ENCODE measurements at regions not wholly inside any gene's neighbourhood (a gene's known extent, or its start where the extent isn't known, plus 50 kb on each side); places are given as distances from the start of the nearest gene placed in this dataset.

DNA sequence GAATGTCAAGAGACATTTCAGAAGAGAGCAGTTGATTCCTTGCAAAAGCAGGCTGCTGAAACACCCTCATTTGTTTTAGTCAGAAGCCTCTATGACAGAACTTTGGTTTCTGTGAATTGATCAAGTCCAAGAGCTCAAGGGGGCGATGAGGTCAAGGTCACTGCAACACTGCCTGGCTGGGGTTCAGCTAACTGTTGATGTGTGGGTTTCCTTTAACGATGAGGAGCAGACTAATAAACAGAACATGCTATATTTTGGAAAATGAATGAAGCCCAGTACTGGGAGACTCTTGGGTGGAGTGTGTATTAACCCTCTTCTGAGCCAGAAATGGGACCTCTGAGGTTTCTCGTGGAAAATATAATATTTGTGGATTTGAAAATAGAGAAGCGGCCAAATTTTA is 109.3 kb downstream of the ZC3H11B start:
- TF ChIP-seq, protein P1, sequence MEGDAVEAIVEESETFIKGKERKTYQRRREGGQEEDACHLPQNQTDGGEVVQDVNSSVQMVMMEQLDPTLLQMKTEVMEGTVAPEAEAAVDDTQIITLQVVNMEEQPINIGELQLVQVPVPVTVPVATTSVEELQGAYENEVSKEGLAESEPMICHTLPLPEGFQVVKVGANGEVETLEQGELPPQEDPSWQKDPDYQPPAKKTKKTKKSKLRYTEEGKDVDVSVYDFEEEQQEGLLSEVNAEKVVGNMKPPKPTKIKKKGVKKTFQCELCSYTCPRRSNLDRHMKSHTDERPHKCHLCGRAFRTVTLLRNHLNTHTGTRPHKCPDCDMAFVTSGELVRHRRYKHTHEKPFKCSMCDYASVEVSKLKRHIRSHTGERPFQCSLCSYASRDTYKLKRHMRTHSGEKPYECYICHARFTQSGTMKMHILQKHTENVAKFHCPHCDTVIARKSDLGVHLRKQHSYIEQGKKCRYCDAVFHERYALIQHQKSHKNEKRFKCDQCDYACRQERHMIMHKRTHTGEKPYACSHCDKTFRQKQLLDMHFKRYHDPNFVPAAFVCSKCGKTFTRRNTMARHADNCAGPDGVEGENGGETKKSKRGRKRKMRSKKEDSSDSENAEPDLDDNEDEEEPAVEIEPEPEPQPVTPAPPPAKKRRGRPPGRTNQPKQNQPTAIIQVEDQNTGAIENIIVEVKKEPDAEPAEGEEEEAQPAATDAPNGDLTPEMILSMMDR (IDR thresholded peaks at IDR 0.05) = no peak
- intact Hi-C loops (cut with DNase I) = no loop called here
- no peak for DNase-seq

DNA sequence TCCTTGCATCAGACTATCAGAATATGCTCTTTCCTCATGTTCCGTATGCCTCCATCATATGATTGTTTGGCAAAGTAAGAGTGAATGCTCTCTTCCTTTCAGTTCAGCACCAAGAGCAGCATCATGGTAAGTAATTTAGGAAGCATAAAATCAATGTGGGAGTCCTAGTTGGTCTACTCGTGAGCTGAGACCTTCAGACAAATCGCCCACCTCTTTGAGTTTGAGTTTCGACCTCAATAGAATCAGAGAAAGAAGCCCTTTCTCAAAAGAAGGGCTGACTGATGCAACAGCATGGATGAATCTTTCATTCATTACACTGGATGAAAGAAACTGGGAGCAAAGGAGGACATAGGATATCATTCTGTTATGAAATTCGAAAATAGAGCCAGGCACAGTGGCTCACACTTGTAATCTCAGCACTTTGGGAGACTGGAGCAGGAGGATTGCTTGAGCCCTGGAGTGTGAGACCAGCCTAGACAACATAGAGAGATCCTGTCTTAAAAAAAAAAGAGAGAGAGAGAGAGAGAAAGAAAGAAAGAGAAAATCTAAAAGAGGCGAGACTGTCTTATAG is 112.5 kb downstream of the ZC3H11B start:
- no peak overlapping the region for H3K27ac ChIP-seq
- H3K9me3 ChIP-seq = no peaks in the 10 kb centered on the region
- TF ChIP-seq, protein P1 (IDR thresholded peaks at IDR 0.05) = no peak
- no peak overlapping the region for H3K9ac ChIP-seq (ENCODE audit: low read depth in 2 of 2, low read length in 2 of 2)
- no peaks in the 10 kb centered on the region for H3K36me3 ChIP-seq
- DNase-seq = no peak
- no peak overlapping the region for H3K4me3 ChIP-seq
- H3K27me3 ChIP-seq = no peaks in the 10 kb centered on the region
- H3K4me1 ChIP-seq = no peaks in the 10 kb centered on the region
- intact Hi-C loops (cut with DNase I) = no loop called here

More for the DNA sequence above, 109.3 kb downstream of the ZC3H11B start:
- H3K36me3 ChIP-seq = no peaks in the 10 kb centered on the region
- no peaks in the 10 kb centered on the region for H3K4me1 ChIP-seq
- no peaks in the 10 kb centered on the region for H3K9me3 ChIP-seq
- H3K27me3 ChIP-seq = no peaks in the 10 kb centered on the region
- no peak overlapping the region for H3K9ac ChIP-seq (ENCODE audit: low read depth in 2 of 2, low read length in 2 of 2)
- H3K27ac ChIP-seq = no peak overlapping the region
- no peak overlapping the region for H3K4me3 ChIP-seq

DNA sequence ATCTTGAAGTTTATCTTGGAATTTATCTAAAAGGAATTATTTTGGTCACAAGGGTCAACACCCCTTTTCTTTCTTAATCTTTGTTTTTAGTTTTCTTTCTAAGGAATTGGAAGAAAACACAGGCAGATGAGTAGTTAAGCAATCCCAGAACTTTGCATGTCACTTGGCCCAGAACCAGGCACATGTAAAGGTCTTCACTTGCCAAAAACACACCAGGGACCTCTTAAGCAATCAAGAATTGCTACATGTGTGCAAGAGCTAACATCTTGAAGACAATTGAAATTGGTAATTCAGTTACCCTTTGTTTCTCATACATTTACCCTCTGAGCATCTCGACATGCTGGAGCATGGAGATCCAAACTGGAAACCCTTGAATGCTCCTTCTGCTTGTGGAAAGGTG is 114.2 kb downstream of the ZC3H11B start:
- TF ChIP-seq, protein P1 (IDR thresholded peaks at IDR 0.05) = no peak
- Histone ChIP-seq H3K4me3 (no peak overlapping the region), H3K27ac (no peak overlapping the region), H3K9me3 (no peaks in the 10 kb centered on the region), H3K4me1 (no peaks in the 10 kb centered on the region), H3K36me3 (no peaks in the 10 kb centered on the region), H3K27me3 (no peaks in the 10 kb centered on the region), H3K9ac (ENCODE audit: low read depth in 2 of 2, low read length in 2 of 2) (no peak overlapping the region)
- DNase-seq = peak; percentile 19
- intact Hi-C loops (cut with DNase I) = no loop called here

DNA sequence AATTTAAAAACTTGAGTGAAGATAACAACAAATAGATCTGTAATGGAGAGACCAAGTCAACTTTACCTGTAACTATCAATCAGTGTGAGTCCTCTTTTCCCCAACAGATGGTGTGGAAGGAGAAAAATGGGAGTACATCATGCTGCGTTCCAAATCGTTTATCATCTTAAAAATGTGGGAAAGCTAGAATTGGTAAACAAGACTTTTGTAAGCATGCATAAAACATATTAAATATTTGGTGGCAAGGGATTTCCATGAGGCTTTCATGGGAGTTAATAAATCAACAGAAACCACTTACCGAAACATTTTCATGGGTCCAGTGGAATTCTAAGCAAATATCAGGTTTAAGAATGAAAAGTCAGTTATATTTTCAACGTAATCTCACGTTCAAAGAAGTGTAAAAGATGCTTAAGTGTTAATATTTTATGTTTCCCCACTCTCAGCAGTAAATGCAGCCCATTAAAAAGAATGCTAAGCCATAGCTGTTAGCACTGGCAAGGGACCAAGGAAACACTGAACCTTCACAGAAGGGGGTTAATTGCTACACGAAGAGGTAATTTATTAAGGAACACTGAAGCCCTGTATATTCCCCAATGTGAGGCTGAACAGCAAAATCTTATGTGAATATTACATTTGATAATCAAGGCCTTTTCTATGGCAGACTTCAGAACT is 117.0 kb downstream of the ZC3H11B start:
- no peak overlapping the region for H3K9ac ChIP-seq (ENCODE audit: low read depth in 2 of 2, low read length in 2 of 2)
- DNase-seq = no peak

DNA sequence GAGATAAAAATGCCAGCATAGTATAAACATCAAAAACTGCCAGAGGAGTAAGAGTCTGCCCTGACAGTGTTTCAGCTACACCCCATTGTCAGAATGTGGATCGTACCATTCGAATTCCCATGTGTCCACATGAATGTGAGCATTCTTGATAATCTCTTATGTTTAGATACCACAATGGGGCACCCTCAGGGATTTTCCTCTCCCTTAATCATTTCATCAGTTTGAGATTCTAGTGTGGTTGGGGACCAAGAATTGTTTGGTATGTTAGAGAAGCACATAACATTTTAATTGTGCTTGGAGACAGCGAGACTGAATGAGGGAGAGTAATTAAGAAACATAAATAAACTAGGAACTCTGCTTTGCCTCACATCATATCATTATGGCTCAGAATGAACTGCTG is 120.2 kb downstream of the ZC3H11B start:
- Histone ChIP-seq H3K27ac (no peak overlapping the region), H3K4me3 (no peak overlapping the region), H3K27me3 (no peaks in the 10 kb centered on the region), H3K9ac (ENCODE audit: low read depth in 2 of 2, low read length in 2 of 2) (no peak overlapping the region), H3K36me3 (no peaks in the 10 kb centered on the region), H3K9me3 (no peaks in the 10 kb centered on the region), H3K4me1 (no peaks in the 10 kb centered on the region)
- TF ChIP-seq, protein P1 (IDR thresholded peaks at IDR 0.05) = no peak
- no peak for DNase-seq
- intact Hi-C loops (cut with DNase I) = no loop called here

More for the DNA sequence above, 117.0 kb downstream of the ZC3H11B start:
- Histone ChIP-seq H3K9me3 (no peaks in the 10 kb centered on the region), H3K4me3 (no peak overlapping the region), H3K4me1 (no peaks in the 10 kb centered on the region), H3K36me3 (no peaks in the 10 kb centered on the region), H3K27me3 (no peaks in the 10 kb centered on the region), H3K27ac (no peak overlapping the region)
- intact Hi-C loops (cut with DNase I) = no loop called here
- TF ChIP-seq, protein P1 (IDR thresholded peaks at IDR 0.05) = no peak

All from colonic mucosa (tissue), 4 donors.